Activated B cell treated with CpG ODN at 0.5 μM for 24 hours (primary cell): ENCODE measurements at regions not wholly inside any gene's neighbourhood (a gene's known extent, or its start where the extent isn't known, plus 50 kb on each side); places are given as distances from the start of the nearest gene placed in this dataset.

ENCODE experiments used
- ATAC-seq: fragments of 200-7000 bp; cut with Tn5 transposase; one replicate; pipeline ENCODE4 v1.10.0; 2021; ENCODE audit warnings: low read depth, mild to moderate bottlenecking, moderate library complexity
- CTCF ChIA-PET: fragments of 350-600 bp; sonication (Branson Sonifier 250); formaldehyde crosslinking; loops from one replicate; lab custom pipeline; 2021; ENCODE audit warnings: antibody characterized with exemption; lab: Charles Lee
- POLR2A ChIA-PET: fragments of 350-600 bp; sonication (Branson Sonifier 250); formaldehyde crosslinking; loops from one replicate; lab custom pipeline; 2021; ENCODE audit warnings: antibody characterized with exemption; lab: Charles Lee
- DNase-seq: peaks from one replicate; pipeline ENCODE4 v3.0.0; 2022
- H3K27ac Mint-ChIP-seq: one replicate; pipeline ENCODE4 v1.8.0; 2020; ENCODE audit warnings: mixed read lengths
- H3K27me3 Mint-ChIP-seq: one replicate; pipeline ENCODE4 v1.8.0; 2021; ENCODE audit warnings: mixed read lengths
- H3K36me3 Mint-ChIP-seq: one replicate; pipeline ENCODE4 v1.8.0; 2021; ENCODE audit warnings: low read depth, mixed read lengths
- H3K4me1 Mint-ChIP-seq: one replicate; pipeline ENCODE4 v1.8.0; 2021; ENCODE audit warnings: mixed read lengths
- H3K4me3 Mint-ChIP-seq: one replicate; pipeline ENCODE4 v1.8.0; 2020; ENCODE audit warnings: mild to moderate bottlenecking, mixed read lengths
- H3K9me3 Mint-ChIP-seq: one replicate; pipeline ENCODE4 v1.8.0; 2020; ENCODE audit warnings: mixed read lengths
- CTCF ChIP-seq: fragments of 200-600 bp; IDR thresholded peaks from one replicate; pipeline ENCODE4 v1.8.0; 2022; ENCODE audit warnings: antibody characterized with exemption, mild to moderate bottlenecking
- intact Hi-C: fragments of 100-400 bp; cut with micrococcal nuclease; formaldehyde crosslinking; loops from one replicate; pipeline ENCODE4 v1.15.1; 2024

GRCh38 chr4:108384544-108384943 is 215.8 kb upstream of the LEF1 start:
- H3K27ac Mint-ChIP-seq, result no peak overlapping the region
- intact Hi-C loops, result no loop called here
- TF ChIP-seq CTCF, result no peak
- ATAC-seq (no peak), DNase-seq (no peak)
- H3K27me3 Mint-ChIP-seq, result peaks cover 17% of the 10 kb centered on the region
- ChIA-PET CTCF (no interaction called here), POLR2A (no interaction called here)
- H3K4me1 Mint-ChIP-seq, result peaks cover 9% of the 10 kb centered on the region
- H3K9me3 Mint-ChIP-seq, result no peaks in the 10 kb centered on the region
- no peak overlapping the region for H3K4me3 Mint-ChIP-seq
- no peaks in the 10 kb centered on the region for H3K36me3 Mint-ChIP-seq

- CTCF ChIA-PET, result no interaction called here
- POLR2A ChIA-PET, result no interaction called here
- ATAC-seq, result no peak
- Mint-ChIP-seq H3K4me3 (no peak overlapping the region), H3K27me3 (peaks cover 18% of the 10 kb centered on the region), H3K4me1 (peaks cover 9% of the 10 kb centered on the region), H3K9me3 (no peaks in the 10 kb centered on the region), H3K27ac (no peak overlapping the region), H3K36me3 (no peaks in the 10 kb centered on the region)
- DNase-seq, result no peak
- intact Hi-C loops, result no loop called here
- TF ChIP-seq CTCF, result no peak
Observed at GRCh38 chr4:108383157-108383556, 214.4 kb upstream of the LEF1 start.

- H3K4me1 Mint-ChIP-seq, result peaks cover 9% of the 10 kb centered on the region
- ATAC-seq (no peak), DNase-seq (no peak)
- no peak for TF ChIP-seq CTCF
- H3K27ac Mint-ChIP-seq, result no peak overlapping the region
- no peaks in the 10 kb centered on the region for H3K9me3 Mint-ChIP-seq
- POLR2A ChIA-PET, result no interaction called here
- H3K27me3 Mint-ChIP-seq, result peaks cover 18% of the 10 kb centered on the region
- H3K4me3 Mint-ChIP-seq, result no peak overlapping the region
- intact Hi-C loops, result no loop called here
- H3K36me3 Mint-ChIP-seq, result no peaks in the 10 kb centered on the region
- CTCF ChIA-PET, result no interaction called here
Observed at GRCh38 chr4:108382751-108383150, 214.0 kb upstream of the LEF1 start.

- H3K27ac Mint-ChIP-seq, result no peak overlapping the region
- peaks cover 7% of the 10 kb centered on the region for H3K4me1 Mint-ChIP-seq
- DNase-seq, result no peak
- ChIA-PET POLR2A (no interaction called here), CTCF (no interaction called here)
- ATAC-seq, result no peak
- intact Hi-C loops, result no loop called here
- H3K4me3 Mint-ChIP-seq, result no peak overlapping the region
- TF ChIP-seq CTCF, result no peak
- H3K36me3 Mint-ChIP-seq, result no peaks in the 10 kb centered on the region
- H3K9me3 Mint-ChIP-seq, result no peaks in the 10 kb centered on the region
- H3K27me3 Mint-ChIP-seq, result peaks cover 21% of the 10 kb centered on the region
Observed at GRCh38 chr4:108378164-108378563, 209.4 kb upstream of the LEF1 start.

GRCh38 chr4:108377021-108377420 is 208.3 kb upstream of the LEF1 start:
- POLR2A ChIA-PET, result no interaction called here
- Mint-ChIP-seq H3K4me1 (peaks cover 7% of the 10 kb centered on the region), H3K27ac (no peak overlapping the region), H3K4me3 (no peak overlapping the region), H3K36me3 (no peaks in the 10 kb centered on the region), H3K9me3 (no peaks in the 10 kb centered on the region), H3K27me3 (peaks cover 21% of the 10 kb centered on the region)
- ATAC-seq, result no peak
- no peak for TF ChIP-seq CTCF
- intact Hi-C loops, result no loop called here
- no peak for DNase-seq
- CTCF ChIA-PET, result no interaction called here
